ENCODE measurements at regions not wholly inside any gene's neighbourhood (a gene's known extent, or its start where the extent isn't known, plus 50 kb on each side); places are given as distances from the start of the nearest gene placed in this dataset.

DNA sequence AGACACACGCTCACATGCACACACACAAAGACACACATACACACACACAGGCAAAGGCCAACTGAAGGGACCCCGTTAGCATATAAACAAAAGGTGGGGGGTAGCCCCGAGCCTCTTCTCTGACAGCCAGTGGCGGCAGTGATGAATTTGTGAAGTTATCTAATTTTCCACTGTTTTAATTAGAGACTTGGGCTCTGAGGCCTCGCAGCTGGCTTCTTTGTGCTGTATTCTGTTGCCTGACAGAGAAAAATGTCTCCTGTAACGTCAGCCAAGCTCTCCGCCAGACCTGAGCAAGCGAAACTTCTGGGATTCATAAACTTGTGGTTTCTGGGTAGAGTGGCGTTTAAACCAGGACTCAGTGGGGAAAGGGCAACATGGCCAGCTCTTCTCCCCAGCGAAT is 113.9 kb upstream of the FOXF1 start:
- FAIRE-seq, result no peak

DNA sequence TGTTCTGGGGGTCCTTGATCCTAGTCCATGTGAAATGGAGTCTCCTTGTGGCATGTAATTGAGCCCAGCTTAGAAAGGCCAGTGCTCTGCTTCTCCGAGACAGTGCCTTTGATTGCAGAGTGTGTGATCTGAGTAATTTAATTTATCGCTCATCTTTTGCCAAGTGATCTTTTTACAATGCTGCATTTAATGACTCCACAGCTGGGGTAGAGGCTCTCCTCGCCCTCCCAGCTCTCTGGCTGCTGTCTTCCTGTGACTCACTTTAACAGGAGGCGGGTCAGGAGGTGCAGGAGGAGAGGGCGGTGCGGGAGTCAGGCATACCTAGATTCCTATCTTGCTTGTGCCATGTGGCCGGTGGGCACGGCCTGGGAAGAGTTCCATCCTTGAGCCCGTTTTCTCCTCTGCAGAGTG is 113.4 kb upstream of the FOXF1 start:
- no peak for FAIRE-seq

DNA sequence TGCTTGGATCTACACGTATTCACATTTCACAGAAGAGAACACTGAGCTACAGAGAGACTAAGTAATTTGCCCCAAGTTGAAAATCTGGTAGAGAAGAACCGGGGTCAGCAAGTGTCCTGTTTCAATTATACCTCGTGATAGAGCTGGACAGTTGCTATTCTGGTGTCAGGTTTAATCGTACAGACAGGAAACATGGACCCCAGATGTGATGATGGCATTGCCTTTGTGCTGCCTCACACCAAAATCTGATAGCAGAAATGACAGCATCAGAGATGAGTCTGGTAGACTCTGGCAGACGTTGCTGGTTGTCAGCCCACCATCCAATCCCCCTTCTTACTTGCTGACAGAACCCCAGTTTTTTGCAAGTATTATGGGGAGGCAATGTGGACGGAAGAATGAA is 112.1 kb upstream of the FOXF1 start:
- FAIRE-seq, result no peak

DNA sequence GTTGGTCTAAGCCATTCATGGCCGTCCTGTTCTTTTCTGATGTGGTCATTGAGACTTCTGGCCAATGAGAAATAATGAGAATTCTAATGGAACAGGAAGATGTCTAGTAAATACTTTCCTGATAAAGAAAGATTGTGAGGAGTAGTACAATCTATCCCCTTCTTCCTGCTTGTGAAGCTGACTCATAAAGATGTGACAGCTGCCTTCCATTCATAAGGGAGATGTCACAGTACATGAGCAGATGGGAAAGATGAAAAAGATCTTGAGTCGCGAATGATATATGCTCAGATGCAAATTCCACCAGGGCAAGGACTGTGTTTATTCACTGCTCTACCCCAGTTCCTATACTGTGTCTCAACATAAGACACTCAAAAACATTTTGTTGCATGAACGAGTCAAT is 111.7 kb upstream of the FOXF1 start:
- no peak for FAIRE-seq

DNA sequence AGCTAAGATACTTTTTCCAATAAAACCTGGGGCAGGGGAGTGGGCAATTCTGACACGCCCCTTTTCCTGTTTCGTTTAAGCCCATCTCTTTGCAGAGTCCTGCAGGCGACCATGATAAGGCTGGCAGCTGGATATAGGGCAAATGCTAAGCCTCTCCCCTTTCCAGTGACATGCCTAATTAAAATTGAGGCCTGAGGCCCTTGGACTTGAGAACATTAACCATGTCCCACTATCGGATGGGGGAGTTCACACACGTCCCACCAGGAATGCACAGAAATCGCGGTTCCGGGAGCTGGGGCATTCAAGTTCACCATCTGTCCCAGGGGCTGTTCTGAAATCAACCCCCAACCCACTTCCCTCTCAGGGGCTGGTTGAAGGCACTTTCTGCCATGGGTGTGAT is 109.2 kb upstream of the FOXF1 start:
- no peak for FAIRE-seq

DNA sequence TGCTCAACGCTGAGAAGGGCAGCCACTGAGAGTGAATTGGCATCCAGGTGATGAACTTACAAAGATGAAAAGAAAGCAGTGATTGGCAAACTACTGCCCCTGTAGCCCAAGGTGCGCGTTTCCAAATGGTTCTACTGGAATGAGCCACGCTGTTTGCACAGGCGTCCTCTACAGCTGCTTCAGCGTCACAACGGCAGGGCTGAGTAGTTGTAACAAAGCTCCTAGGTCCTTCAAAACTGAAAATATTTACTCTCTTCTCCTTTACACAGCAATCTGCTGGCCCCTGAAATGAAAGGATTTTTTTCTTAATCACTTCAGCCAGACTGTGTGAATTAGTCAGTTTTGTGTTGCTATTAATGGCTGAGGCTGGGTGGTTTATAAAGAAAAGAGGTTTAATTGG is 107.2 kb upstream of the FOXF1 start:
- no peak for FAIRE-seq

DNA sequence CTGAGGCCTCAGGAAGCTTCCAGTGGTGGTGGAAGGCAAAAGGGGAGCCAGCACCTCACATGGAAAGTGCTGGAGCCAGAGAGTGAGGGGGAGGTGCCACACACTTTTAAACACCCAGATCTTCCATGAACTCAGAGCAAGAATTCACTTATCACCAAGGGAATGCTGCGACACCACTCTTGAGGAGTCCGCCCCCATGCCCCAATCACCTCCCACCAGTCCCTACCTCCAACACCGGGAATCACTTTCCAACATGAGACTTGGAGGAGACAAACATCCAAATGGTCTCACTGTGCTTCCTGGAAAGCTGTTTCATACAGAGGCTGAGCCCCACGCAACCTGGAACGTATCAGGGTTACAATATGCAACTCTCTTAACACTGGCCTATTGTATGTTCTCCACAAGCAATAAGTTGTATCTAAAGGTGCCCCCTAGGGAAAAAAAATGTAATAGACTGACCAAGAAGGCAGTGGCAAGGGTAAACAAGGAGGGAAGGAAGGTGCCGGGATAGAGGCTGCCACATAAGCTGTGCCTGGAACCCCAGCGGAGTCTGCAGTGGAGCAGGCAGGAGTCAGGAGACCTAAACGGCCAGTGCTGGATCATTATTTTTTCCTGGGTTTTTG is 106.7 kb upstream of the FOXF1 start:
- no peak for FAIRE-seq

DNA sequence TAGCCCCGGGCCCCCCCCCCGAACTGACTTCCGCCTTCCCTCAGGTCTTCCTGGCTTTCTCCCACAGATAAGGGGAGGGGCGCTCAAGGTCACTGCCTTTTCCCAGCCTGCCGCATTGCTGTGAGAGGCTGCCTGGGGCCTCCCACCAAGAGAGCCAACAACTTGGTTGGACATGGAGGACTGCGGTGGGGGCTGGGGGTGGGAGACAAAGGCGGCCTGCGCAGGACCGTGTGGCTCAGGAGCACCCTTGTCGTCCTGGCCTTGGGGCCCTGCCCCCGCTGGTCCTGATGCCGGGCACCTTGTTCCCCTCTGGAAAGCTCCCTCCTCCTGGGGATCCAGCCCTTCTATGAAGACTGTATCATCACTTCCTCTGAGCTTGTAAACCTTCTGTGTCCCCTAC is 105.6 kb upstream of the FOXF1 start:
- FAIRE-seq, result no peak

DNA sequence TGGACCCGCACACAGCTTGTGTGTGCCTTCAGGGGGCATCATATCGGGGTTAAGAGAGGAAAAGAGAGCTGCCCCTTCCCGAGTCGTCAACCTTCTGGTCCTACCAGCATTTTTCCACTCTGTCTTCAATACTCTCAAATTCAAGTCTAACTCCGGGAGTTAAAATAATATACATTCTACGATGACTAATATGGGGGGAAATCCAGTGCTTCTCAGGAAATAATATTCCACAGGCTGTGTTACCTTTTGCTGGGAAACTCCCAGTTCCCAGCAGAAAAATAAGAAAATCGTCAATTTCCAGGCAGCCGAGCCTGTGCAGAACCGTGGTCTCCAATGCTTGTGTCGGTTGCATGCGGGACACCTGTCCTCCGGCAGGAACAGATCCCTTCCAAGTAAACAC is 105.0 kb upstream of the FOXF1 start:
- no peak for FAIRE-seq

DNA sequence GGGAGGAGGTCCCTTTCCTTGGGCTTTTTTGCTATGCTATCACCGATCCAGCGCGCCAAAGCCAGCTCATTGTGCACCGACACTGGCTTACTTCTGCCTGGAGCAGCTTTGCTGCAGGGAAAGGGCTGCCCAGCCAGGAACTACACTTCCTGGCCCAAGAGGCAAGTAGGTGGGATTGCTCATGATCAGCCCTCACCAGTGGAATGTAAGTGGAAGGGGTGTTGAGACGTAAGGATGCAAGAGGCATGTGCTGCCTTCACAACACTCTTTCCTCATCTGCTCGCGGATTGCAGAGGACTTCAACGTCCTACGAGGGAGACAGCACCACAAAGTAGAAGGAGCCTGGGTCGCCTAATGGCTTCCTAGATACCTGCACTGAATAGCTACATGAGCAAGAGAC is 104.3 kb upstream of the FOXF1 start:
- no peak for FAIRE-seq

DNA sequence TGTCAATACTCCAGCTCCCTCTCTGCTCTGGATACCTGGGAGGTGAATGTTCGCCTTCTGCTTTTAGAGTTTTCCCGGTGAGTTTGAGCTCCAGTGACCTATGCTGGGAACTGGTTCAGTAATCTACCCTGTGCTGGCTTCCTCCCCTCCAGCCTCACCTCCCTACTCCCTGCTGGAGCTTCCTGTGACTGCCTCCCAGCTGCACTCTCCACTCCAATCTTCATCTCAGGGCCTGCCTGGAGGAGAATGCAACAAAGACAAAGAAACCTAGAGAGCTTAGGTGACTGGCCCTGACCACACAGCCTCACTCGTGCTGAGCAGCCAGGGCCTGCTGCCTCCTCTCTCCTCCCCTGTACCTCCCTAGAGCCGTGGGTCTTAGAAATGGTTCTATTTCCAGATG is 101.6 kb upstream of the FOXF1 start:
- FAIRE-seq, result no peak

DNA sequence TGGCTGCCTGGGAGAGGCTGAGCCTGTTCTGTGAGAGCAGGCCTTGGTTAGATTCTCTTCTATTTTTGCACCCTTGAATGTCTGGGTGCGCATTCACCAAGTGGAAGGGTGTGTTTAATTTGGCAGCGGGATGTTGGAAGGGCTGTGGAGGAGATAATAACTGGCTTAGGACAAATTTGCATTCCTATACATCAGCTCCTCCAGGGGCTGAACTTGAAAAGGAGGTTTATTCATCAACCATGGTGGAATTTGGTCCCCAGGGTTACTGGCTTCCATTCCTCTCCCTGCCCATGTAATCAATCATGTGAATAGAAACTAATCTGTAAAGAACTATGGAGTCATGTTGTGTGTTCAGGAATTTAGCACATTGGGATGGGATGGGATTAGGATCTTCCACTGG is 100.2 kb upstream of the FOXF1 start:
- no peak for FAIRE-seq

DNA sequence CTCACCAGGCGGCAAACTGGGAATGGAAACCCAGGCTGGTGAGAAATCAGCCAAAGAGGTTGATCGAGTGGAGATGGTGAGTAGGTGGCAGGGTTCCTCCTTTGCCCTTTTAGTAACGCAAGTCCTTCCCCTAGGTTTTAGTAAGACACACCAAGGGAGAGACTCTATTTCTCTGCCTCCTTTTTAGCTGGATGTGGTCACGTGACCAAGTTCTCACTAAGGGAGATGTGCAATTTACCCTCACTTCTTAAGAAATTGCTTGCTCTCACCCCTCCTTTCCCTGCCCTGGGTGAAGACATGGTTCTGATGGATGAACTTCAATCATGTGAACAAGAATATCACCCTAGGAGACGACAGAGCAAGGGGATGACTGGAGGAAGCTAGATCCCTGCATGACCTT is 99.8 kb upstream of the FOXF1 start:
- FAIRE-seq, result no peak

DNA sequence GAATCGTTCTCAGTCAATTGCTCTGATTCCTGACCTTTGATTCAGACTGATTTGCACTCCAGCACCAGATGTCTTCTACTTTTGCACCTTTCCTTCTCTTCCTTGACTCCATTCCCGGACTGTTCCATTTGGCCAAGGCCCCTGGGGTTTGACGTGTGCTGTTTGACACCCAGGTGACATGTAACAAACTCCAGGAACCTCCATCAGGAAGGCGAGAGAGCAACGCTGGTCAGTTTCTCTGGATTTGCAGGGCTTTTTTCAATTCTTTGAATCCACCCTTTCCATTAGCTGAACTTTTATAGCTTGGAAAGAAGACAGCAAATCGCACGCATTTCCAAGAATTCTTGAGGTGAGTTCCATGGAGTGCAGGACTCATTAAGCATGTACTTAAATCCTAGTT is 98.4 kb upstream of the FOXF1 start:
- FAIRE-seq, result no peak

DNA sequence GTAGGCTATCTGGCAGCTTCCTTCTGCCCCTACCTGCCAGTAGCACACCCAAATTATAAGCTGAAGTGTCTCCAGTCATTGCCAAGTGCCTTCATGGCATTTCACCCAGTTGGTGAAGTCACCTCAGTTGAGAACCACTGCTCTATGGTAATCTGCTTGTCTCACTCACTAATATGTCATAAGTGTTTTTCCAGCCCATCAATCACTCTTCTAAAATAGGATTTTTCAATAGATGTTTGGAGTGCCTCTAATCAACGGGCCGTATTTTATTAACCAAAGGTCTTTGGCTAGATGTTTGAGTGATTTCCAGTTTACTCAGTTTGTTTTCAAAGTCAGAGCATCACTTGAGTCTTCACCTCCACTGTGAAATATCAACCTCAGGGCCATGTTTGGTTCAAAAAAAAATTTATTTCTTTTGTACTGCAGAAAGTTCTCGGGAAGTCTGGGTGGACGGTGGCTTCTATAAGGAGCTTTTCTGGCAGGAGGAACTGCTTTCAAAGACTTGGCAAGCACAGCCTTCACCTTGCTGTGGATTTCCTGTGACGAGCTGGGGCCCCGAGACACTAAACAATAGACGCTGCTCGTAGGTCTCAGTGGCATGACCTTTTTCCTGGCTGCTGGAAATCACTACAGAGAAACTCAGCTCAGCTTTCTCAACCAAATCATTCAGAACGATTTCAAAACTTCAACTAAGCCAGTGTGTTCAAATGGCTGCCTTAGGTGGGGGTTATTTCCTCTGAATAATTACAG is 95.2 kb upstream of the FOXF1 start:
- no peak for FAIRE-seq

DNA sequence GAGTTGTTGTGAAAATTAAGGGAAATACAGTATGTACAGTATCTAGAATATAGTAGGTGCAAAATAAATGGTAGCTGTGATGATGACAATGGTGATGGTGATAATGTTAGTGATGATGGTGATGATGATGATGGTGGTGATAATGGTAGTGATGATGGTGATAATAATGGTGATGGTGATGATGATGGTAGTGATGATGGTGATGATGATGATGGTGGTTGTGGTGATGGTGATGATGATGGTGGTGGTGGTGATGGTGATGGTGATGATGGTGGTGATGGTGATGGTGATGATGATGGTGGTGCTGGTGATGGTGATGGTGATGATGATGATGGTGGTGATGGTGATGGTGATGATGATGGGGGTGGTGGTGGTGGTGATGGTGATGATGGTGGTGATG is 91.3 kb upstream of the FOXF1 start:
- FAIRE-seq, result no peak

DNA sequence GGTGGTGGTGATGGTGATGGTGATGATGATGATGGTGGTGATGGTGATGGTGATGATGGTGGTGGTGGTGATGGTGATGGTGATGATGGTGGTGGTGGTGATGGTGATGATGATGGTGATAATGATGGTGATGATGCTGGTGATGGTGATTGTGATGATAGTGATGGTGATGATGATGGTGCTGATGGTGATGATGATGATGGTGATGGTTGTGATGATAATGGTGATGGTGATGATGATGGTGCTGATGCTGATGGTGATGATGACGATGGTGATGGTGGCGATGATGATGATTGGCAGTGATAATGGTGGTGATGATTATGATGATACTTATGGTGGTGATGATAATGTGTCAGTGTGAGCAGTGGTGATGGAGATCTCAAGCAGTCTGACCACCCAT is 90.8 kb upstream of the FOXF1 start:
- FAIRE-seq, result no peak

DNA sequence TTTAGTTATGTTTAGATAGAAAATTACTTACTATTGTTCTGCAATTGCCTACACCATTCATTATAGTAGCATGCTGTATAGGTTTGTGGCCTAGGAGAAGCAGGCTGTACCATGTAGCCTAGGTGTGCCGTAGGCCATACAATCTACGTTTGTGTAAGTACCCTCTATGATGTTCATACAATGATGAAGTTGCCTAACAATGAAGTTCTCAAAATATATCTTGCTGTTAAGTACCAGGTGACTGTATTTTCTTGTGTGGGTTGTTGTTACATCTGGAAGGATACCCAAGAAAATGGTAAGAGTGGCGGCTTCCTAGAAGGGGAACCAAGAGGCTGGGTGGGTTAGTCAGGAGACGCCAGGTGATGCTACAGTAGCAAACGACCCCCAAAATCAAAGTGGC is 88.3 kb upstream of the FOXF1 start:
- FAIRE-seq, result no peak

DNA sequence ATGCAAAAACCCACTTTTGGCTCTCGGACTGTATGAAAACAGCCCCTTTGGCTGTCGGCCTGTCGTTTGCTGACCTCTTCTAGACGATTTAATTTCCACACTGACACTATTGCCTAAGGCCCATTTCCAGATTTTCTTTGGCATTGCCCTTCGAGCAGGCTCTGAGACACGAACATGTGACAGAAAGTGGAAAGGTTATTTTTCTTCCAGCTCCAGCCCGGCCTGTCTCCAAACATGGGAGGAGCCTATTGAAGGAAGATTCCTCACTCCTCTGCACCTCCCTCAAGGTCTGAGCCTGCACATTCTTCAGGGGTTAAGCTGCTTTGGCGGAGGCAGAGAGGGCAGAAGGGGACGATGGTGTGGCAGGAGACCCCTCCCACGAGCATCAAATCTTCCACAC is 85.9 kb upstream of the FOXF1 start:
- FAIRE-seq, result no peak

DNA sequence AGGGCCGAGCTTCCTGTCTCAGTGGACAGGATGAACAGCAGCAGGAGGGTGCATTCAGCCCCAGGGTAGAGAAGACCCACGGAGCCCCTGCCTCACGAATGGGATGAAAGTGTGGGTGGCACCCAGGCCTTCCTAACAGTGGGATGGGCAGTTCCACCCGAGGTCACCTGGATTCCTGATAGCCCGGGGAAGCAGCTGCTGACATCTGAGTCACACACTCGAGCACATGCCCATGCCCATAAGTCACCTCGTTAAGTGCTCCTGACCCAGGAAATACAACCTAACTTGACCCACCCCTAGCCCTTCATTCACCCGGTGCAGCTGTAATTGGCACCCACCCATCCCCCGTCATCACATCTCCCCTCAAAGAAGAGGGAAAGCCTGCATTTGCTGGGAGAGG is 85.3 kb upstream of the FOXF1 start:
- FAIRE-seq, result no peak

DNA sequence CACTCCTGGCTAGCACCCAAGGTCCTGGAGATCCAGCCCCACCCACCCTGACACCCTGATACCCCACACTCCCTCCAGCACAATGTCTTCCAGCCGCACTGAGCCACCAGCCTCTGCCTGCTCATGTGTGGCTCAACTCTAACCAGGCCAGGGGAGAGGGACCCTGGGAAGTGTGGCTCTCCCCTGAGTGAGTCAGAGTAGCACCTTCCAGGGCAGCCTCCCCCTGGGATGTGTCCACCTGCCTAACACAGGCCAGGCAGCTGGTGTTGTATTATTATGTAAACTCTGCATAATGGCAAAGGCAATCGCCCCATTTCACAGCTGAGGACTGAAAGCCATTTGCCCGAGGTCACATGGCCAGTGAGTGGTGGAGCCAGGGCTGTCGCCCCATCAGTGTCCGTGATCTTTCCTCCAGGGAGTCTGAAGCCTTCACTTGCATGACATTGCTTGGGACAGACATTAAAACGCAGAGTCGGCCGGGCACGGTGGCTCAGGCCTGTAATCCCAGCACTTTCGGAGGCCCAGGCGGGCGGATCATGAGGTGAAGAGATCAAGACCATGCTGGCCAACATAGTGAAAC is 84.2 kb upstream of the FOXF1 start:
- FAIRE-seq, result no peak

DNA sequence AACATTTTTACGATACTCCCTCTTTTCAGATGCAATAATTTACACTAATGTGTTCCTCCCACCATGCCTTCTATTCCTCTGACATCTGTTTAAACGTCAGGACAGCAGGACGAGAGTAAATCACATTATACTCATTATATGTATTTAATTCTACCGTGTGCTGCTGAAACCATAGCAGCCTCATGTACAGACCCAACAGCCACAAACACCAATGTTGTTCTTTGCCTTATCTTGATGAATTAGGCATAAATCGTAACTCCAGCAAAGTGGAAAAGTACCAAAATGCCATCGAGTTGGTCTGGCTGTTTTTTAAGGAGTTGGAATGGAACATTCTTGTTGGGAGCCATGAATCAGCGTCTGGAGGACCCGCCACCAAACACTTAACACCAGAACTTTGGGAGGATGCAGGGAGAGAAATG is 82.9 kb upstream of the FOXF1 start:
- no peak for FAIRE-seq

DNA sequence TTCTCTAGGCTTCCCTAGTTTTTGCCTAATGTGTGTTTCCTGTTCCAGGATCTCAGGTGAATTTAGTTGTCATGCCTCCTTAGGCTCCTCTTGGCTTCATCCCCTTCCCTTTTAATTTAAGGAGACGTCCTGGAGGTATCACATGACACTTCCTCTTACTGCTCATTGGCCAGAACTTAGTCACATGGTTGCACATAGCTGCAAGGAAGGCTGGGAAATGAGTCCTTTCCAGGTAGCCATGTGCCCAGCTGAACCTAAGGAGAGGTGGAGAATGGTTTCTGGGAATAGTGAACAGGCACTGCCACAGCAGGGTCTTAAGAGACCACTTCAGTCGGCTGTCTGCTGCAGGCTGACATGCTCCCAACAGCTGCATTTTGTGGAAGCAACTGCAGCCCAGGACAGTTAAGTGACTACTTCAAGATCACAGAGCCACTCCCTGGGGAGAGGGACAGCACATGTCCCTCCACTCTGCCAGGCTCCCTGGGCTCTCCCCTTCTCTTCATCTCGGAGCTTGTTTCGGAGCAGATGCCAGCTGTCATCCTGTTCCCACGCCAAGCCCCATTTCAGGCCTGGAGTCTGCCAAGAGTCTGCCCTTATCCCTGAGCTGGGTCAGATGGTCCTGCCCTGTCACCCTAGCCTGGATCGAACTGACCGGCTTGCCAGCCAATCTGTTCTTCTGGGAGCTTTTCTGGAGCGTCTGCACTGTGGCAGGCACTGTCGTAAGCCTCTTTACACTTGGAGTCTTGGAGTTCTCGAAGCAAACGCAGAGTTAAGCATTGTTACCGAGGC is 81.4 kb upstream of the FOXF1 start:
- no peak for FAIRE-seq

DNA sequence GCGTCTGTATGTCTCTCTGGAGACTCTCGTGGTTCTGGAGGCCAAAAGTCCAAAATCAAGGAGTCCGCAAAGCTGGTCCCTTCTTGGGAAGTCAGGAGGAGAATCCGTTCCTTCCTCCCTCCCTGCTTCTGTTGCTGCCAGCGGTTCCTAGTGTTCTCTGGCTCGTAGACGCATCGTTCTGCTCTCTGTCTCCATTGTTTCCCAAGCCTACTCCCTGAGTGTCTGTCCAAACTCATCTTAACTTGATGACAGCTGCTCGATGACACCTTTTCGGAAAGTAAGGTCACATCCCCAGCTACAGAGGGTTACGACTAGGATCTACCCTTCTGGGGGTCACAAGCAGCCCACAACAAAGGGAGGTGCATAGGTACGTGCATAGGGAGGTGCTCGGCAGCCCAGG is 80.7 kb upstream of the FOXF1 start:
- no peak for FAIRE-seq
